Effector memory CD4-positive, alpha-beta T cell (primary cell): ENCODE measurements at regions not wholly inside any gene's neighbourhood (a gene's known extent, or its start where the extent isn't known, plus 50 kb on each side); places are given as distances from the start of the nearest gene placed in this dataset.

Experiments used
- DNase-seq, 3 donors: peaks; one replicate each; pipeline ENCODE4 v3.0.0-alpha.2; 2020
- H3K27ac ChIP-seq: 2 replicates; pipeline ENCODE4 v1.7.0; 2013; ENCODE audit warnings: mild to moderate bottlenecking, low read length, moderate library complexity; ENCODE audit not compliant: insufficient read depth, poor library complexity, severe bottlenecking
- H3K27me3 ChIP-seq: replicated peaks from 2 replicates; pipeline ENCODE4 v1.7.0; 2013; ENCODE audit warnings: mild to moderate bottlenecking, low read length; ENCODE audit not compliant: insufficient read depth, control insufficient read depth, poor library complexity, severe bottlenecking
- H3K36me3 ChIP-seq: 2 replicates; pipeline ENCODE4 v1.7.0; 2013; ENCODE audit warnings: mild to moderate bottlenecking, low read length, moderate library complexity; ENCODE audit not compliant: control insufficient read depth, insufficient read depth
- H3K4me1 ChIP-seq: 2 replicates; pipeline ENCODE4 v1.7.0; 2013; ENCODE audit warnings: low read length, mild to moderate bottlenecking; ENCODE audit not compliant: control insufficient read depth, insufficient read depth, poor library complexity, severe bottlenecking
- H3K4me3 ChIP-seq: 2 replicates; pipeline ENCODE4 v1.7.0; 2013; ENCODE audit warnings: low read length, low read depth, mild to moderate bottlenecking; ENCODE audit not compliant: insufficient read depth, poor library complexity, severe bottlenecking
- H3K9me3 ChIP-seq: 2 replicates; pipeline ENCODE4 v1.7.0; 2013; ENCODE audit warnings: mild to moderate bottlenecking, low read length, moderate library complexity; ENCODE audit not compliant: control insufficient read depth

DNA sequence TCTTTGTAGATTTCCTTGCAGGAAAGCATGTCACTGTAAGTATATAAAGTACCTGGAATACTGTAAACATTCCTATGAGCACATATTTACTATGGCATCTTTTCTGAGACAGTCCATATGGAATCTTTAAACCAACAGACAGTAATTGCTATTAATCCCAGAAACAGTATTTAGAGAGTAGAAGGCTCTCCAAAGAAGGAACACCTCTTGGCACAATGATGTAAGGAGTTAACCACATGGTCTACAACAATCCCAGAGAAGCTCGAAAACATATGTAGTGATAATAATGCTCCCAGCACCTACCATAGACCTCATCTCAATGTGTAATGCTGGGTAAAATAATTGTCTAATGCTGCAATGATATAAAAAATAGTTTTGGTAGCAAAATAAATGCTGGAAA, 95.8 kb upstream of the IL12A start:
- H3K4me3 ChIP-seq: no peak overlapping the region
- no peak overlapping the region for H3K27ac ChIP-seq
- no peaks in the 10 kb centered on the region for H3K9me3 ChIP-seq
- no peaks in the 10 kb centered on the region for H3K4me1 ChIP-seq
- H3K27me3 ChIP-seq: no peaks in the 10 kb centered on the region
- no peaks in the 10 kb centered on the region for H3K36me3 ChIP-seq
- DNase-seq: no peak

DNA sequence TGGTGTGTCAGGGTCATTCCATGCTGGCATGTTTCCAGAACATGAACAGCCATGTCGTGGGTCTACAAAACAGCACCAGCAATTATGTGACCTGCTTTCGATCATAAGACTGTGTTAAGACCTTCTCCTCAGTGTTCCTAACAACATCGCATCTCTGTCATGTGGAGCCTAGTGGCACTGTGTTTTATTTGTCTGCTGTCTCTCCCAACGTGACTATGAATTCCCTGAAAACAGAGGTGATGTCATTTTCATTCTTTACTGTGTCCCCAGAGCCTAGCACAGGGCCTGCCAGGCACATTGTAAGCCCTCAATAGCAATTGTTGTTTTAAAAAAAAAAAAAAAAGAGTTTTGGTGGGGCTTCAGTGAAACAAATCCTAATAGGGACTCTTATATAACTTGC, 94.2 kb upstream of the IL12A start:
- Histone ChIP-seq H3K9me3 (no peaks in the 10 kb centered on the region), H3K4me1 (no peaks in the 10 kb centered on the region), H3K4me3 (no peak overlapping the region), H3K27me3 (no peaks in the 10 kb centered on the region), H3K27ac (no peak overlapping the region), H3K36me3 (no peaks in the 10 kb centered on the region)
- DNase-seq: no peak

- Histone ChIP-seq H3K9me3 (no peaks in the 10 kb centered on the region), H3K36me3 (no peaks in the 10 kb centered on the region), H3K27me3 (no peaks in the 10 kb centered on the region), H3K4me1 (no peaks in the 10 kb centered on the region), H3K4me3 (no peak overlapping the region), H3K27ac (no peak overlapping the region)
- no peak for DNase-seq
Measured at GRCh38 chr3:159895430-159895829, 93.2 kb upstream of the IL12A start.

DNA sequence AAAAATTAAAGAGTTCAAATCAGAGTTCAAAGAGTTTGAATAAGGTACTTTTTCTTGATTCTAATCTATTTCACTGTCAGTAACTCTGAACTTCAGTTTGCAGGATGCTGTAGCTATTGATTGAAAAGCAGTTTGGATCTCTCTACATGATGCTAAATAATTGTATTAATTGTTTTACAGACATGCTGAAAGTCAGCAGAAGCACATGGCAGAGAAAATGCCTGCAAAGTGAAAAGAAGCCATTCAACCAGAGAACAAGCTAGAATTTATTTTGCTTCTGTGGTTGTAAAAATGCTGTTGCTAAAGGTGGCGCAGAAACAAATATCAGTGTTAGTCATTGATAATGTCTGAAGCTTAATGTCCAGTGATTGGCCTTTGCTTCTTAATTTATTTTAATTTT, 92.1 kb upstream of the IL12A start:
- no peaks in the 10 kb centered on the region for H3K27me3 ChIP-seq
- no peak for DNase-seq
- H3K9me3 ChIP-seq: no peaks in the 10 kb centered on the region
- no peak overlapping the region for H3K4me3 ChIP-seq
- no peak overlapping the region for H3K27ac ChIP-seq
- H3K36me3 ChIP-seq: no peaks in the 10 kb centered on the region
- no peaks in the 10 kb centered on the region for H3K4me1 ChIP-seq

- no peaks in the 10 kb centered on the region for H3K27me3 ChIP-seq
- H3K36me3 ChIP-seq: no peaks in the 10 kb centered on the region
- no peak overlapping the region for H3K27ac ChIP-seq
- DNase-seq: no peak
- no peaks in the 10 kb centered on the region for H3K9me3 ChIP-seq
- no peaks in the 10 kb centered on the region for H3K4me1 ChIP-seq
- H3K4me3 ChIP-seq: no peak overlapping the region
Measured at GRCh38 chr3:159897331-159898075, 91.1 kb upstream of the IL12A start.

DNA sequence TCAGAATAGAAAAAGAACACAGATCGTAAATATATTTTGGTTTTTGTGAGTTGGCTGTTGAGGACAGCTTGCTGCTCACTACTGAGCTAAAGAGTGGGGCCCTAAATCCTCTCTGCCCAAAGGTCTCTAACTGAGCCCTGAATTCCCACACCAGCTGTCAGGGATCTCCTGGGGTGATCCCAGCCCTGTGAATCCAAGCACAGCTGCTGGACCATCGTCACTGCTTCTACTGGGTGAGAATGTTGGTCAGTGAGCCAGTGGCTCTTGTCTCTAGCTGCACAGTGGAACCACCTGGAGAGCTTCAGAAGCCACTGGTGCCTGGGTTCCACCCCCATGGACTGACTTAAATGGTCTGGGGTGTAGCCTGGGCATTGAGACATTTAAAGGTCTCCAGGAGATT, 90.5 kb upstream of the IL12A start:
- H3K36me3 ChIP-seq: no peaks in the 10 kb centered on the region
- no peaks in the 10 kb centered on the region for H3K27me3 ChIP-seq
- no peak overlapping the region for H3K27ac ChIP-seq
- no peaks in the 10 kb centered on the region for H3K9me3 ChIP-seq
- no peaks in the 10 kb centered on the region for H3K4me1 ChIP-seq
- no peak overlapping the region for H3K4me3 ChIP-seq
- DNase-seq: no peak

- Histone ChIP-seq H3K36me3 (no peaks in the 10 kb centered on the region), H3K9me3 (no peaks in the 10 kb centered on the region), H3K27me3 (no peaks in the 10 kb centered on the region), H3K4me3 (no peak overlapping the region), H3K27ac (no peak overlapping the region), H3K4me1 (no peaks in the 10 kb centered on the region)
- DNase-seq: no peak
Measured at GRCh38 chr3:159899166-159899565, 89.5 kb upstream of the IL12A start.

DNA sequence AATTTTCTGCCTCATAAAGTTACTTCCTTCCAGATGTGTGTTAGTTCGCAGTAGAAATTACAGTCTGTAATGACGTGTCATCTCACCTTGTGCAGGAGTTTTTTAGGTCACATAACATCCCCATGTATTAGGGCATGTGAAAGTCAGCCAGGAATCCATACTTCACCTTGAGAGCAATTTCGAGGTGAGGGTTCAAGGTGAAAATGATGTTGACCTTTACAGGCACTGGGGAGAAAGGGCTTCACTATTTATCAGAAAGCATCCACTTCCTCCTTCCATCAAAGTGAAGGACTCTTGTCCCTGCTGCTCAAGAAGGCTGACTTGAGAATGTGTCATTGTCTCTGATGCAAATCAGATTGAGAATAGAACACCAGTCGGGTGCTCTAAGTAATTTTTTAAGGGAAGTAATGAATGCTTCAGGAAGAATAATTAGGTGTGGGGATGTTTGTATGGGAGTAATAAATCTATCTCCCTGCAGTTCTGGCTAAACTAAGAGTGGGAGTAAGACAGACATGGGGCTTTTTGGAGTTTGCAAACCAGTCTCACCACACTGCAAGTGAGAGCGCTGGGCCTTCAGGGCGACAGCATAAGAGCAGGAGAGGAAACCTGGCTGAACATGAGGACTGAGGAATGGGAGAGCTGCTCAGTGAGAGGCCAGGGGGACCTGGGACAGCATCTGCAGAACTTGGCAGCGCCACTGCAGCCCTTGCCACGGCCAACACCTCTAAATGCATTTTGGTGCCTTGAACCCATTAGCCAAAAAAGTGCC, 85.9 kb upstream of the IL12A start:
- no peaks in the 10 kb centered on the region for H3K9me3 ChIP-seq
- H3K4me3 ChIP-seq: no peak overlapping the region
- H3K4me1 ChIP-seq: no peaks in the 10 kb centered on the region
- no peaks in the 10 kb centered on the region for H3K27me3 ChIP-seq
- no peaks in the 10 kb centered on the region for H3K36me3 ChIP-seq
- DNase-seq: no peak
- no peak overlapping the region for H3K27ac ChIP-seq

- Histone ChIP-seq H3K4me3 (no peak overlapping the region), H3K9me3 (no peaks in the 10 kb centered on the region)
Measured at GRCh38 chr3:159904455-159904854, 84.2 kb upstream of the IL12A start.

DNA sequence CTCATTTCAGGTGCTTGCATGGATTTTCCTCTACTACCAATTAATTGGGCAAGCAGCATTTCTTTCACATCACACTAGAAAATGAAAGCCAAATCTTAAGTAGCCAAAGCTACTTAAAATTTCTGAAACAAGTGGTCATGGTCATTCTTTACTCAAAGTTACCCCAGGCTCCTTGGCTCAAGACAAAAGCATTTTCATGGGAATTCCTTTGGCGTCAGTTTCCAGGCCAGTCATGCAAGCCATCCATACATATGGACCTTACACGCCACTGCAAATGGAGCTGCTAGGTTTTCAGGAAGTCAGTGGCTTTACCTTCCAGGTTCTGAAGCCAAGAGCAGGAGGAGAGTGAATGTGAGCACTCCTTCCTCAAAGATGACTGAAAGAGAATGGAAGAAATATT, 83.7 kb upstream of the IL12A start:
- H3K9me3 ChIP-seq: no peaks in the 10 kb centered on the region
- H3K36me3 ChIP-seq: no peaks in the 10 kb centered on the region
- no peaks in the 10 kb centered on the region for H3K27me3 ChIP-seq
- DNase-seq: no peak
- no peak overlapping the region for H3K27ac ChIP-seq
- no peak overlapping the region for H3K4me3 ChIP-seq
- no peaks in the 10 kb centered on the region for H3K4me1 ChIP-seq

More at GRCh38 chr3:159904455-159904854, 84.2 kb upstream of the IL12A start:
- no peak for DNase-seq
- Histone ChIP-seq H3K4me1 (no peaks in the 10 kb centered on the region), H3K36me3 (no peaks in the 10 kb centered on the region), H3K27me3 (no peaks in the 10 kb centered on the region), H3K27ac (no peak overlapping the region)
